Neutrophil (primary cell): ENCODE measurements at regions not wholly inside any gene's neighbourhood (a gene's known extent, or its start where the extent isn't known, plus 50 kb on each side); places are given as distances from the start of the nearest gene placed in this dataset.

ENCODE experiments used
- H3K27ac ChIP-seq: fragments of 200-600 bp; sonication (generic); 2 replicates; pipeline ENCODE4 v1.5.1; 2016; ENCODE audit warnings: mild to moderate bottlenecking, moderate library complexity
- H3K27me3 ChIP-seq: fragments of 200-600 bp; sonication (generic); 2 replicates; pipeline ENCODE4 v1.6.0; 2016; ENCODE audit warnings: mild to moderate bottlenecking
- H3K36me3 ChIP-seq: fragments of 200-600 bp; sonication (generic); 2 replicates; pipeline ENCODE4 v1.5.1; 2017
- H3K4me1 ChIP-seq, 2 experiments: fragments of 200-600 bp in 1 of 2; sonication (generic) in 1 of 2; 1 replicate in 1 of 2; 2 replicates in 1 of 2; pipeline versions ENCODE4 v1.5.1 to v1.6.1; 2013 to 2016; ENCODE audit warnings: low read depth in 1 of 2, low read length in 1 of 2, mild to moderate bottlenecking in 1 of 2, moderate library complexity in 1 of 2; ENCODE audit not compliant: control insufficient read depth in 1 of 2, insufficient read depth in 1 of 2
- H3K4me3 ChIP-seq, 2 experiments: fragments of 200-600 bp in 1 of 2; sonication (generic) in 1 of 2; 1 replicate in 1 of 2; 2 replicates in 1 of 2; pipeline ENCODE4 v1.5.1; 2013 to 2016; ENCODE audit warnings: low read depth in 1 of 2, low read length in 1 of 2, mild to moderate bottlenecking in 1 of 2, moderate library complexity in 1 of 2
- H3K9me3 ChIP-seq: fragments of 200-600 bp; sonication (generic); 2 replicates; pipeline ENCODE4 v1.5.1; 2016
- CTCF ChIP-seq: fragments of 200-600 bp; sonication (generic); IDR thresholded peaks from 2 replicates; pipeline ENCODE4 v1.5.1; 2016; ENCODE audit warnings: antibody characterized with exemption

- Histone ChIP-seq H3K4me1 (no peaks in the 10 kb centered on the region), H3K9me3 (no peaks in the 10 kb centered on the region), H3K36me3 (no peaks in the 10 kb centered on the region), H3K27ac (no peak overlapping the region), H3K4me3 (no peak overlapping the region), H3K27me3 (no peaks in the 10 kb centered on the region)
- no peak for TF ChIP-seq CTCF
Measured at GRCh38 chr18:55868909-55869308, 280.9 kb upstream of the TCF4 start.

- Histone ChIP-seq H3K9me3 (no peaks in the 10 kb centered on the region), H3K27ac (no peak overlapping the region), H3K36me3 (no peaks in the 10 kb centered on the region), H3K27me3 (no peaks in the 10 kb centered on the region), H3K4me1 (no peaks in the 10 kb centered on the region), H3K4me3 (no peak overlapping the region)
- TF ChIP-seq CTCF: no peak
Measured at GRCh38 chr18:55866886-55867285, 278.9 kb upstream of the TCF4 start.

GRCh38 chr18:55866006-55866405 lies 278.0 kb upstream of the TCF4 start:
- Histone ChIP-seq H3K4me3 (no peak overlapping the region), H3K9me3 (no peaks in the 10 kb centered on the region), H3K4me1 (no peaks in the 10 kb centered on the region), H3K27me3 (no peaks in the 10 kb centered on the region), H3K27ac (no peak overlapping the region), H3K36me3 (no peaks in the 10 kb centered on the region)
- no peak for TF ChIP-seq CTCF

DNA sequence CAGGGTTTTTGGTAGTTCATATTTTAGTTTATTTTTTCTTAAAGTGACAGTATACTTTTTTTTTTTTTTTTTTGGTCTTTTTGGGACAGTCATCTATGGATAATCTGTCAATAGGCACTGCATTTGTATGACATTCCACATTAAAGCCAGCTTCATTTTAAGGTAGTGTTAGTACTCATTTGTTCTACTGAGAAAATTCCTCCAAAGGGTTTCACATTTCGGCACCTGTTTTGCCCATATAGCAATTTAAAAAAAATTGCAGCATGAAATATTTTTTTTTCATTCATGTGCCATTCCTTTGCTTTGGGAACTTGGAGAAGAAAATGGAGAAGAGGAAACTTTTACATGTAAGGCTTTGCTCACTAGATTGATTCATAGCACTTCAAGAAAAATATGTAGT lies 276.3 kb upstream of the TCF4 start:
- H3K9me3 ChIP-seq: no peaks in the 10 kb centered on the region
- no peaks in the 10 kb centered on the region for H3K36me3 ChIP-seq
- H3K4me1 ChIP-seq: no peaks in the 10 kb centered on the region
- no peak overlapping the region for H3K4me3 ChIP-seq
- no peak for TF ChIP-seq CTCF
- H3K27ac ChIP-seq: no peak overlapping the region
- no peaks in the 10 kb centered on the region for H3K27me3 ChIP-seq

- H3K27ac ChIP-seq: no peak overlapping the region
- no peak overlapping the region for H3K4me3 ChIP-seq
- no peaks in the 10 kb centered on the region for H3K27me3 ChIP-seq
- TF ChIP-seq CTCF: no peak
- no peaks in the 10 kb centered on the region for H3K36me3 ChIP-seq
- H3K4me1 ChIP-seq: no peaks in the 10 kb centered on the region
- H3K9me3 ChIP-seq: no peaks in the 10 kb centered on the region
Measured at GRCh38 chr18:55863876-55864275, 275.9 kb upstream of the TCF4 start.

GRCh38 chr18:55863391-55863706 lies 275.4 kb upstream of the TCF4 start:
- H3K4me3 ChIP-seq: no peak overlapping the region
- no peak overlapping the region for H3K27ac ChIP-seq
- no peaks in the 10 kb centered on the region for H3K27me3 ChIP-seq
- H3K36me3 ChIP-seq: no peaks in the 10 kb centered on the region
- H3K4me1 ChIP-seq: no peaks in the 10 kb centered on the region
- TF ChIP-seq CTCF: no peak
- no peaks in the 10 kb centered on the region for H3K9me3 ChIP-seq
